ENCODE measurements at regions not wholly inside any gene's neighbourhood (a gene's known extent, or its start where the extent isn't known, plus 50 kb on each side); places are given as distances from the start of the nearest gene placed in this dataset.

DNA sequence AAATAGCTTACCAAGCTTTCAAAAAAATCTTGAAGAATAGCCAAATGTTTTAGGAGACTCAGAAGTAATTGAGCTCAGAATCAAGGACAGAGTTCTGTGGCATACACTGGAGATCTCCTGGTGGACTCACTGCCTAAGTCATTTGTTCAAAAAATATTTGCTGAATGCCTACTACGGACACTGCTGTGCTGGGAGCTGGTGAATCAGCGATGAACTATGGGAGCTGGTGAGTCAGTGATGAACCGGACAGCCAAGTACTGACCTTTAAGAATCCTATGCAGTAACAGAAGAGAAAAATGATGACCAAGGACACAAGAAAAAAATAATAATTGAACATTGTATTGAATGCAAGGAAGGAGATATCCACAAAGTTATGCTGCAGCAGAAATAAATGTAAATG, 717.9 kb upstream of the CXADR start:
- no peak for DNase-seq

GRCh38 chr21:16796776-16797175, 716.1 kb upstream of the CXADR start:
- DNase-seq, result no peak

DNA sequence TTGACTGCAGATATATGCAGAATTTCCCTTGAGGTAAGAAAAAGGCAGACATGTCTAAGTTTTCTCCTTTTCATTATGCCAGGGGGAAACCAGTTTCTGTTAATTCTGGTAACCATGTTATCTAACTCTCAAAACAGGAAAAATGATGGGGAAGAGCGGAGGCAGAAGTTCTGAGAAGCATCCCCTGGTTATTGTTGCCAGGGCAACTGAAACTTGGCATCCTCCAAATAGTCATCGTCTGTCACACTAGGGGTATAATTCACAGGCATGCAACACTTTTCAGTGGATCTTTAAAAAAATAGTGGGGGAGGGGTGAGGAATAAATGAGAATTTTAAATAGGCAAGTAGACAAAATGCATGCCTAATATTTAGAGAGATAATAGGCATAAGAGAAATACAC, 715.3 kb upstream of the CXADR start:
- DNase-seq, result no peak

DNA sequence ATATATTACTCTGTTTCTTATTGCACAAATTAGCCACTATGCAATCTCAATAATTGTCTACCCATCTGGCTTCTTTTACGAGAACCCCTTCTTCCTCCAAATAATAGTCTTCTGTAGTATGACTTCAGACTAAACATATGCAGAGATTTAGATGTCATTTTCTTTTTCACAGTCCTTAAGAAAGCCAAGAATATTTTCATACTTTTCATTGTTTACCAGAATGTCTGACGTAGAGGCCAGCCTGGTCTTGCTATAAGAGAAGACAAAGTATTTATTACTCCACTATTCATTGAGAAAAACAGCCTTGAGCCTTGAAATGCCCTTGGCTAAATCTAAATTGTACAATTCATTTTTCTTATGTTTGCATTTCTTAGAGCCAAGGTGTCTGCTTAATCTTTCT, 714.9 kb upstream of the CXADR start:
- no peak for DNase-seq

GRCh38 chr21:16800536-16801275, 712.1 kb upstream of the CXADR start:
- DNase-seq, result no peak

- DNase-seq, result no peak
Observed at GRCh38 chr21:16811011-16811410, 701.8 kb upstream of the CXADR start.

DNA sequence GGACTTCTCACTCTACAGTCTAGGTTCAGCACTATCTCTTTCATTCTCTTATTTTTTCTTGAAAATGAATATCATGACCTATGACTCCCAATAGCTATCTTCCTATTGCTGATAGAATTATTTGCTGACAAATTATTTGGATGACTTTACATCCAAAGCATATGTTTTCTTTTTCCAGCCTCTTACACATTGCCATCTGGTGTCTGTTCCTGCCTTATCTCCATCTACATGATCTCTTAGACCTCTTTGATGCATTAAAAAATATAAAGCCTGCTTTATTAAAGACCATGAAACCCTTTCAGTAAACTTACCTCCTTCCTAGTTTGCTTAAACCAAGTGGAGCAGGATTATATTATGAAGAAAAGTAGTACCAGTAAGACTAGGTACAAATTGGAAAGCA, 700.9 kb upstream of the CXADR start:
- no peak for DNase-seq

GRCh38 chr21:16815243-16815642, 697.6 kb upstream of the CXADR start:
- no peak for DNase-seq

- no peak for DNase-seq
Observed at GRCh38 chr21:16821588-16821987, 691.3 kb upstream of the CXADR start.

DNA sequence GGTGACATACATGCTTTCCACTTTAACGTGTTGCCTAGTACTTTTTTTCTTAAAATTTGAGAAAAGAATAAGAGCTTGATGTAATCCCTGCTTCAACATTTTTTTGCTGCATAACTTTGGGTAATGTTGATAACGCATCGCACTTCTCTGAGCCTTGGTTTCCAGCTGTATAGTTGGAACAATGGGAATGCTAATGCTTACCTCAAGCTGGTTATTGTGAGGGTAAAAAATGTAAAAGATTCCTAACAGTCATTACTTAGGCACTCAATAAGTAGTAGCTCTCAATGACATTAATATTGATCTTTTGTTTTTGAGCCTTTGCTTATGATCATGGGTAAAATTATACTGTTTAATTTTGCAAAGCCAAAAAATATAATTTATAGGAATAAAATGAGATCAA, 683.3 kb upstream of the CXADR start:
- DNase-seq, result no peak

- no peak for DNase-seq
Observed at GRCh38 chr21:16832791-16833190, 680.1 kb upstream of the CXADR start.

DNA sequence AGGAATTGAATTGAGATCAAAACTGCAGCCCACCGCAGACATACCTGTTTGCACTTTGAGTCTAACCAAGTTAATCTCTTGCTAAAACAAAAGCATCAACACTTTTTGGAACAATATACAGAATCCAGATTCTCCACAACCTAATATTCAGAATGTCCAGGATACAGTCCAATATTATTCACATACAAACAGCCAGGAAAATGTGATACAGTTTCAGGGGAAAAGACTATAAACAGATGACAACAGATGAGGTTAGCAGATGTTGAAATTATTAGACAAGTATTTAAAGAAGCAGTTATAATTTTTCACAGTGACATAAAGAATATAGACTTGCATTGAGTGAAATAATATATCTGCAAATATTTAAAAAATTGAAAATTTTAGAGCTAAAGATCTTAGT, 678.1 kb upstream of the CXADR start:
- DNase-seq, result no peak

- DNase-seq, result no peak
Observed at GRCh38 chr21:16837321-16837720, 675.5 kb upstream of the CXADR start.

DNA sequence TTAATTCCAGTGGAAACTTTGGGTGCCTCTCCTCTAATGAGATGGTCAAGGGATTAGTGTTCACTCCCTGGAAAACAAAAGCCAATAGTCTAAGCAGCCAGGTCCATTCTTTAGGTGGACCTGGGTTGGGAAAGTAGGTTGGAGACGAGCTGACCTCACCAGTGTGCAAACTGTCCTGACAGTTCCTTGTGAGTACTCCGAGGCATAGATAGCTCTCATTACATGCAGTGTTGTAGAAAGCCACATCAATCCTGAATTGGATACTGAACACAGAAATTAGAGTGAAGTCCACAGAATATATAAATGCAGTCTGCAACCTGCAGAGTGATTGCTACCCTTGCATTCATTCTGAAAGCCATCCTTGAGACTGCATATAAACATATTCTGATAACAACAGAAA, 675.1 kb upstream of the CXADR start:
- no peak for DNase-seq

- DNase-seq, result no peak
Observed at GRCh38 chr21:16838331-16838730, 674.5 kb upstream of the CXADR start.

DNA sequence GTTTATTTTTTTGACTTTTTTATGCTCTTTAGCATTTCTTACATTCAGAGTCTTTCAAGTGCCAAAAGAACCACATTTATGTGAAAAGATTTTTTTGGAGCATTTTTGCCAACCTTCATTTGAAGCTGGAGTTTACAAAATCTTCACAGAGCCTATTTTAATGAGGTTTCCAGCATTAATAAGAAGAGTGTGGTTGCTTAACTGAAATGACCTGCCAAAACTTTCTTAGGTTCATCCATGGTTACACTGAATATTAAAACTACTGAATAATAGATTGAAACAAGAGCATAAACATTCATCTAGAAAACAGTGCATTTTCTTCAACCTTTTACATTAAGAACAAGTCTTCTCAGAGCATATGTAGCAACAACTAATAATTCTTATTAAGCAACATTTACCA, 672.3 kb upstream of the CXADR start:
- DNase-seq, result no peak

- no peak for DNase-seq
Observed at GRCh38 chr21:16841975-16842695, 670.7 kb upstream of the CXADR start.

GRCh38 chr21:16842696-16843035, 670.2 kb upstream of the CXADR start:
- DNase-seq, result no peak

- no peak for DNase-seq
Observed at GRCh38 chr21:16847211-16847610, 665.6 kb upstream of the CXADR start.

- DNase-seq, result no peak
Observed at GRCh38 chr21:16851054-16851453, 661.8 kb upstream of the CXADR start.

DNA sequence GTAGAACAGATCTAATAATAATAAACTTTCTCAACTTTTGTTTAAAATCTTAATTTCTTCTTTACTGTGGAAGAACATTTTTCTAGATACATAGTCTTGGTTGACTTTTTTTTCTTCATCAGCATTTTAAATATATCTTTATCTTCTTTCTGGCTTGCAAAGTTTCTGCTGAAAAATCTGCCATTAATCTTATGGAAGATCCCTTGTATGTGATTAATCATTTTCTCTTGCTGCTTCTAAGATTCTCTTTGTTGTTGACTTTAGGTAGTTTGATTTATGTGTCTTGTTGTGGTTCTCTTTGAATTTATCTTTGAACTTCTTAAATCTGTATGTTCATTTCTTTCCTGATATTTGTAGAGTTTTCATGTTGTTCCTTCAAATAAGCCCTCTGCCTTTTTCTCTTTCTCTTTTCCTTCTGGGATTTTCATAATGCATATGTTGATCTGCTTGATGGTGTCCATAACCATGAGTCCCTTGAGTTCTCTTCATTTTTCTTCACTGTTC, 657.6 kb upstream of the CXADR start:
- DNase-seq, result no peak

DNA sequence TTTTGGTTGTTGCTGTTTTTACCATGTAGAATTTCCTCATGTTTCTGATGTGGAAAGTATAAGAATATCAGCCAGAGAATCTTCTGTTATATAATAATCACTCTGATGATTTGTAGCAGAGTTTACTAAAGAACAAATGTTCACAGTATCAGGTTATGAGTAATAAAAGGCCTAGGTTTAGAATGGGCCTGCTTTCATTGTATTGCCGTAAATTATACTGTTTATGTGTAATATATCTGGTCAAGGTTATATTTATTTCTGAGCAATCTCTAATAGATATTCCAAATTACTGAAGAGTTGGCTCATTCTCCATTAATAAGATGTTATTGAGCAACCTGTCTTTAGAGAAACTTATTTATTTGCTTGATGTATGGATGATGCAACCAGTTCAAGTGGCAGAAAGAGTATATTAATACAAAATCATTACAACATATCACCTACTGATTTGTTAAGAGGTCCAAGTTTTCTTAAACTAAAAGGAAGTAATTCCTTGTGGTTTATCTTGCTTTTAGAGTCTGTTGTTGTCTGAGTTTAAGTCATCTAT, 649.4 kb upstream of the CXADR start:
- DNase-seq, result no peak

DNA sequence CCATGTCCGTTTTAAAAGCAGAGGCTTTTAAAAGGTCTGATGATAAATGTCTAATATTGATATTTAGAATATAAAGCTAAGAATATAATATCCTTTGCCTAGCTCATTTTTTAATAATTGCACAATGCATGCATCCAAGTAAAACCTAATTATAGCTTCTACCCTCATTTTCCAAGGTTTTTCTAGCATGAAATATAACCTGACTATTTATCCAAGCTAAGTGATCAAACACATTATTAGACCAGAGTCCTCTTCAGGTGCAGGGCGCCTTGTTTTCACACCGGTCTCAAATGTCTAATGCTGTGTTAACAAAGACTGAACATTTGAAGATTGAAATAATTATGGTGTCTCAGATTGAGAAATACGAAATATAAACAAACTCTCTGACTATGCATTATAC, 648.9 kb upstream of the CXADR start:
- DNase-seq, result no peak

- DNase-seq, result no peak
Observed at GRCh38 chr21:16865632-16866031, 647.2 kb upstream of the CXADR start.
